ENCODE measurements at regions not wholly inside any gene's neighbourhood (a gene's known extent, or its start where the extent isn't known, plus 50 kb on each side); places are given as distances from the start of the nearest gene placed in this dataset.
"Not testable (repeated sequence)": the region's sequence is repeated elsewhere in the genome, so short reads cannot be mapped to it uniquely, and the experiment has no call there.

DNA sequence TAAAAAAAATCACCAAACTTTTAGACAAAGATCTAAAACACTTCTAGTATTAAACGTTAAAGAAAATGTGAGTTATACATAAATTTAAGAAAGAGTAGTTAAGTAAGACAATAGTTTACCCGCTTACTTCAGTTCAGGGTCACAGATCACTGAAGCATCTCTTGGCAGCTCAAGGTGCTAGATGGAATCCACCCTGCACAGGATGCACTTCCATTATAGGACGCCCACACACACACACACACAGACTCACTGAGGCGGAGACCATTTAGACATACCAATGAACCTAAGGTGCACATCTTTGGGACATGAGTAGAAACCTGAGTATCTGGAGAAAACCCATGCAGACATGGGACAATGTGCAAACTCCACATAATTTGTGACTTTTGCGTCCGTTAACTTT, 630.6 kb upstream of the ZNF804A start:
- 89% methylated on average over 6 of the region's 6 CpGs for WGBS
- ATAC-seq (no peak), DNase-seq (no peak)
- H3K27me3 ChIP-seq (ENCODE audit: control insufficient read depth, insufficient read depth) = no peaks in the 10 kb centered on the region
- intact Hi-C loops (cut with DNase I) = no loop called here
- H3K4me3 ChIP-seq (ENCODE audit: low read length) = no peak overlapping the region
- H3K4me1 ChIP-seq (ENCODE audit: control insufficient read depth, insufficient read depth, low read length) = no peaks in the 10 kb centered on the region
- H3K27ac ChIP-seq (ENCODE audit: low read length) = no peak overlapping the region
- no peaks in the 10 kb centered on the region for H3K9me3 ChIP-seq (ENCODE audit: control insufficient read depth, low read length)

DNA sequence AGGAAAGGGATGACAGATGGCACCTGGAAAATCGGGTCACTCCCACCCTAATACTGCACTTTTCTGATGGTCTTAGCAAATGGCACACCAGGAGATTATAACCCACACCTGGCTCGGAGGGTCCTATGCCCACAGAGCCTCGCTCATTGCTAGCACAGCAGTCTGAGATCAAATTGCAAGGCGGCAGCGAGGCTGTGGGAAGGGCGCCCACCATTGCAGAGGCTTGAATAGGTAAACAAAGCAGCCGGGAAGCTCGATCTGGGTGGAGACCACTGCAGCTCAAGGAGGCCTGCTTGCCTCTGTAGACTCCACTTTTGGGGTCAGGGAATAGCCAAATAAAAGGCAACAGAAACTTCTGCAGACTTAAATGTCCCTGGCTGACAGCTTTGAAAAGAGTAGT, 622.7 kb upstream of the ZNF804A start:
- H3K27me3 ChIP-seq (ENCODE audit: control insufficient read depth, insufficient read depth); H3K27ac ChIP-seq (ENCODE audit: low read length); H3K4me1 ChIP-seq (ENCODE audit: control insufficient read depth, insufficient read depth, low read length); H3K4me3 ChIP-seq (ENCODE audit: low read length); H3K9me3 ChIP-seq (ENCODE audit: control insufficient read depth, low read length); ATAC-seq; intact Hi-C loops (cut with DNase I): not testable (repeated sequence)
- peak in 1 of 3 donors; percentile 19 for DNase-seq
- WGBS = 87% methylated on average over 8 of the region's 8 CpGs

DNA sequence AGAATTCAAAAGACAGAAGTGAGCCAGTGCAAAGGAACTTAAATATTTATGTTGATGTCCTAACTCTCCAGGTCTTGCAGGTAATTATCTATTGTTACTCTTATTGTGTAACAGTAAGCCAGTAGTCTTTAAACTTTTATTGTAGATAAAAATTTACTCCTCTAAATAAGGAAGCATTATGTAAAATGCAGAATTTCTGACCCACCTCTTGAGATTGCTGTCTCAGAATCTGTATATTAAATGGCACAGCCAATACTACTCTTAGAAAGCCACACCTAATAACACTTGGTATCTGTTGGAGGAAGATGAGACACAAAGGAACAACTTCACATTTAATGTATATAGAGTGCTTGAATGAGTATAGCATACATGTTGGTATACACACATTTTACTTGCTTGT, 613.5 kb upstream of the ZNF804A start:
- Histone ChIP-seq H3K4me1 (ENCODE audit: control insufficient read depth, insufficient read depth, low read length) (no peaks in the 10 kb centered on the region), H3K4me3 (ENCODE audit: low read length) (no peak overlapping the region), H3K27me3 (ENCODE audit: control insufficient read depth, insufficient read depth) (no peaks in the 10 kb centered on the region), H3K27ac (ENCODE audit: low read length) (no peak overlapping the region), H3K9me3 (ENCODE audit: control insufficient read depth, low read length) (no peaks in the 10 kb centered on the region)
- DNase-seq = no peak
- ATAC-seq = no peak
- intact Hi-C loops (cut with DNase I) = no loop called here

DNA sequence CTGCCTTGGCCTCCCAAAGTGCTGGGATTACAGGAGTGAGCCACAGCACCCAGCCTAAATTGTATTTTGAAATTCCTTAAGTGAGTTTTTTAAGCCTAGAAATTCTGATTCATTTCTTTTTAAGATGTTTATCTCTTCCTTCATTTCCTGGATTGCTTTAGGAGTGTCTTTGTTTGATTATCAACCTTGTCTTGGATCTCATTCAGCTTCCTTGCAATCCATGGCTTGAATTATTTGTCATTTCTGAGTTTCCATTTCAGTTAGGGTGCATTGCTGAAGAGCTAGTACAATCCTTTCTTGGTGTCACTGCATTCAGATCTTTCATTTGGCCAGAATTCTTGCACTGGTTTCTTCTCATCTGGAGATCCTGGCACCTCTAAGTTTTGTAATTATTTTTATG, 606.4 kb upstream of the ZNF804A start:
- DNase-seq = no peak
- ATAC-seq = no peak
- no peak overlapping the region for H3K27ac ChIP-seq (ENCODE audit: low read length)
- no peaks in the 10 kb centered on the region for H3K9me3 ChIP-seq (ENCODE audit: control insufficient read depth, low read length)
- no peaks in the 10 kb centered on the region for H3K4me1 ChIP-seq (ENCODE audit: control insufficient read depth, insufficient read depth, low read length)
- H3K4me3 ChIP-seq (ENCODE audit: low read length) = no peak overlapping the region
- intact Hi-C loops (cut with DNase I) = no loop called here
- H3K27me3 ChIP-seq (ENCODE audit: control insufficient read depth, insufficient read depth) = no peaks in the 10 kb centered on the region

DNA sequence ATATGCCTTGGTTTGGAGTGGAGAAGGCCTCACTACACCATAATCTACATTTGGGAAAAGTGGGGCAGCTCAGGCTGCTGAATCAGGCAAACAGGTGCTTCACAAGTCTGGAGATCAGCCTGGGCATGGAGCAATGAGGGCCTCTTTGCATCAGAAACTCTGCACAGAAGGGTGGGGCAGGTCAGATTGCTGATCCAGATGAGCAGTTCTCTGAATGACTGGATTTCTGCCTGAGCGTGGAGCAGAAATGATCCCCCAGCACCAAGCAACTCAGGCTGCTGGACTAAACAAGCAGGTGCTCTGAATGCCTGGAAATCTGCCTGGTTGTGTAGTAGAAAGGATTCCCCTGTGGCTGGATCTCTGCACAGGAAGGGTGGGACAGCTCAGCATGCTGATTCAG, 605.3 kb upstream of the ZNF804A start:
- DNase-seq = no peak
- 82% methylated on average over 1 of the region's 1 CpG for WGBS

DNA sequence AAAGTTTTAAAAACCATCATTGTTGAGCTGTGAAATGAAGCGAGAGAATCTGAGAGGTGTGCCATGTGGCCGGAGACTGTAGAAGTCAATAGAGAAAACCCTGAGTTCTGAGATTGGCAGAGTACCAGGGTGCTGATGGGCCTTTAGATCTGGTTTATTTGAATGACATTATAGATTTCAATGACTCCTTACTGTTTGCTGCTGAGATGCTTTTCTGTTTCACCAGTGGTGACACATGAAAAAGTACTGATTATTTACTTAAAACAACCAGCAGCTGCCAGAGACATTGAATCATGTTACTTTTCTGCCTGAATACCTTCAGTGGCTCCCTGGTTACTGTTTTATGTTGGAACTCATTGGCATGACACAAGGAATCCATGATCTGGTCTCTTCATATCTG, 602.7 kb upstream of the ZNF804A start:
- ATAC-seq = no peak
- WGBS = 78% methylated on average over 2 of the region's 2 CpGs

More for the DNA sequence above, 605.3 kb upstream of the ZNF804A start:
- no peaks in the 10 kb centered on the region for H3K4me1 ChIP-seq (ENCODE audit: control insufficient read depth, insufficient read depth, low read length)
- intact Hi-C loops (cut with DNase I) = no loop called here
- H3K9me3 ChIP-seq (ENCODE audit: control insufficient read depth, low read length) = no peaks in the 10 kb centered on the region
- H3K27ac ChIP-seq (ENCODE audit: low read length) = no peak overlapping the region
- no peak for ATAC-seq
- H3K27me3 ChIP-seq (ENCODE audit: control insufficient read depth, insufficient read depth) = no peaks in the 10 kb centered on the region
- H3K4me3 ChIP-seq (ENCODE audit: low read length) = no peak overlapping the region

DNA sequence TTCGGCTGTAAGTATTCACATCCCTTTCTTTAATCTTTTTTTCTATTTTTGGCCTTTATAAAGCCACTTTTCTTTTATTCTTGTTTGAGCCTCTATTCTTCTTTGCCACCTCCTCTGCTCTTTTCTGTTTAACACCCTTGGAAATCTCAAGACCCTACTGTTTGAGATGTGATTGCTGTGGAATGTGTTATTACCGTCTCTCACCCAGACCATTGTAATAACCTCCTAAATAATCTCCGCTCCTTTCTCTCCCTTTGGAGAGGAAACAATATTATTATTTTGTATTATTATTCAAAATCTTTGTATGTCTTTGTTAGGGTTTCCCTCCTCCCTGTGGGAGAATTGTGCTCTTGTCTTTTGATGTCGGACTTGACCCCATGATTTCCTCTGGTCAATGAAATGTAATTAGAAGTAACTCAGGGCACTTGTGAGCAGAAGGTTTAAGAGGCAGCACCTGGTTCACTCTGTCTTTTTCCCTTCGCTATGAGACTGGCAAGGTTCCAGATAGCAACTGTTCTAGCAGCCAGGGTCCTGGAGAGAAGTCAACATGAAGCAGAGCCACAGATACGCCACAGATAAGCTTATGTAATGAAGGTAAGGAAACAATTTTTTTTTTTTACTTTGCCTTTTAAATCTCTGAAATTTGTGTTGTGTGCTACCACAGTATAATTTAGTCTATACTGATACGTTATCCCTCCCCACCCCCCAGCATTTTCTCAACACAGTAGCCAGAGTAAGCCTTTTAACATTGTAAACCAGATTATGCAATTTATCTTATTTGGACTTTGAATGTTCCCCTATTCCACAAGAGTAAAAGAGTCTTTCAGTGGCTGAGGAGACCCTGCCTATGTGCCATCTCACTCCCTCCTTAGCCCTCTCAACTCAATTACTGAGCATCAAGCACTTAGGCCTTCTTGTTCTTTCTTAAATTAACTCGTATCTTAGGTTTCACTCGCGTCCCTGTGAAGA, 601.2 kb upstream of the ZNF804A start:
- Histone ChIP-seq H3K27me3 (ENCODE audit: control insufficient read depth, insufficient read depth) (no peaks in the 10 kb centered on the region), H3K27ac (ENCODE audit: low read length) (no peak overlapping the region), H3K9me3 (ENCODE audit: control insufficient read depth, low read length) (no peaks in the 10 kb centered on the region), H3K4me3 (ENCODE audit: low read length) (no peak overlapping the region), H3K4me1 (ENCODE audit: control insufficient read depth, insufficient read depth, low read length) (no peaks in the 10 kb centered on the region)
- intact Hi-C loops (cut with DNase I) = no loop called here
- no peak for ATAC-seq
- DNase-seq = no peak
- WGBS = 61% methylated on average over 10 of the region's 10 CpGs

More for the DNA sequence above, 602.7 kb upstream of the ZNF804A start:
- H3K27ac ChIP-seq (ENCODE audit: low read length) = no peak overlapping the region
- no peaks in the 10 kb centered on the region for H3K4me1 ChIP-seq (ENCODE audit: control insufficient read depth, insufficient read depth, low read length)
- H3K4me3 ChIP-seq (ENCODE audit: low read length) = no peak overlapping the region
- no peaks in the 10 kb centered on the region for H3K9me3 ChIP-seq (ENCODE audit: control insufficient read depth, low read length)
- DNase-seq = no peak
- intact Hi-C loops (cut with DNase I) = no loop called here
- H3K27me3 ChIP-seq (ENCODE audit: control insufficient read depth, insufficient read depth) = no peaks in the 10 kb centered on the region

DNA sequence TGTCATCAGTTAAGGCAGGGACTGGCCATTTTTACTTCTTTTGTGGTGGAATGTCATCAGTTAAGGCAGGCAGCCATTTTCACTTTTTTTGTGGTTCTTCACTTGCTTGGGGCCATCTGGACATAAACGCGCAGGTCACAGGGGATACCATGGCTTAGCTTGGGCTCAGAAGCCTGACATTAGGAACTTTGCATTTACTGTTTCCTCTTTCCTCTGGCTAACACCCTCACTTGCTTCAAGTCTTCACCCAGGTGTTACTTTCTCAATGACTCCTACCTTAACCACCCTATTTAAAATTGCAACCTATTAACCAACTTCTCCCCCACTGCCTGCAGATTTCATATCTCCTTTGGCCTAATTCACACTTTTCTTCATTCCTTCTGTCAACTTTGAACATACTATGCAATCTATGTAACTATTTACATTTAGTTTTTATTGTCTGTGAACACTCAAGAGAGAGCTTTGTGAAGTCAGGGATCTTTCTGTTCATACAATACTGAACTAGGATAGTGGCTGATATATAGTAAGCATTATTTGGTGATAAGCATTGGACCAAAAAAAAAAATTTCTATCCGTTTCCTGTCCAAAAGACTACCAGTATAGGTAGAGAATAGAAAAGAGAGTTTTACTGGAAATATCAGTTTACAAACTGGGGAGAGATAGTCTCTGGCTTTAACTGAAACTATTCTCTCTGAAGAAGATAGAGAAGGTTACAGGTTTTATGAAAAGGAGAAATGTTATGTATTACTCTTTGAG, 600.1 kb upstream of the ZNF804A start:
- intact Hi-C loops (cut with DNase I) = no loop called here
- ATAC-seq (no peak), DNase-seq (no peak)
- Histone ChIP-seq H3K27ac (ENCODE audit: low read length) (no peak overlapping the region), H3K27me3 (ENCODE audit: control insufficient read depth, insufficient read depth) (no peaks in the 10 kb centered on the region), H3K4me1 (ENCODE audit: control insufficient read depth, insufficient read depth, low read length) (no peaks in the 10 kb centered on the region), H3K4me3 (ENCODE audit: low read length) (no peak overlapping the region), H3K9me3 (ENCODE audit: control insufficient read depth, low read length) (no peaks in the 10 kb centered on the region)
- WGBS = 81% methylated on average over 3 of the region's 3 CpGs

DNA sequence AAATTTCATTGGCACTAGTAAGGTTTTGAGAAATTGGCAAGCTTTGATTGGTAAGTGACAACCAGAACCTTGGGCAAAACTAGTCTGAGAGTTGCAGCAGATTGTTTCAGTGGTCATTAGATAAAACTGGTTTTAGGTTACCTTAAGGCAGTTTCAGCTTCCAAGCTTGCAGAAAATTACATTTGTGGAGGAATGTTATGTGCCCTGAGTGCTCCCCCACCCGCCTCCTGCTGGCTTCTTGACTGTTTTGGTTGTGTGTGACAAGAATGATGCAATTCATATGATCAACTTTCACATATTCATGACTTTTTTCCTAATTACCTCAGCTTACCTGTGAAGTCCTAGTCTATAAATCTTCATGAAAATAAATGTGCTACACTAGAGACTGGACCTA, 599.5 kb upstream of the ZNF804A start:
- intact Hi-C loops (cut with DNase I) = no loop called here
- no peak overlapping the region for H3K4me3 ChIP-seq (ENCODE audit: low read length)
- ATAC-seq (no peak), DNase-seq (no peak)
- H3K27me3 ChIP-seq (ENCODE audit: control insufficient read depth, insufficient read depth) = no peaks in the 10 kb centered on the region
- H3K27ac ChIP-seq (ENCODE audit: low read length) = no peak overlapping the region
- 42% methylated on average over 1 of the region's 1 CpG for WGBS
- H3K4me1 ChIP-seq (ENCODE audit: control insufficient read depth, insufficient read depth, low read length) = no peaks in the 10 kb centered on the region
- H3K9me3 ChIP-seq (ENCODE audit: control insufficient read depth, low read length) = no peaks in the 10 kb centered on the region

DNA sequence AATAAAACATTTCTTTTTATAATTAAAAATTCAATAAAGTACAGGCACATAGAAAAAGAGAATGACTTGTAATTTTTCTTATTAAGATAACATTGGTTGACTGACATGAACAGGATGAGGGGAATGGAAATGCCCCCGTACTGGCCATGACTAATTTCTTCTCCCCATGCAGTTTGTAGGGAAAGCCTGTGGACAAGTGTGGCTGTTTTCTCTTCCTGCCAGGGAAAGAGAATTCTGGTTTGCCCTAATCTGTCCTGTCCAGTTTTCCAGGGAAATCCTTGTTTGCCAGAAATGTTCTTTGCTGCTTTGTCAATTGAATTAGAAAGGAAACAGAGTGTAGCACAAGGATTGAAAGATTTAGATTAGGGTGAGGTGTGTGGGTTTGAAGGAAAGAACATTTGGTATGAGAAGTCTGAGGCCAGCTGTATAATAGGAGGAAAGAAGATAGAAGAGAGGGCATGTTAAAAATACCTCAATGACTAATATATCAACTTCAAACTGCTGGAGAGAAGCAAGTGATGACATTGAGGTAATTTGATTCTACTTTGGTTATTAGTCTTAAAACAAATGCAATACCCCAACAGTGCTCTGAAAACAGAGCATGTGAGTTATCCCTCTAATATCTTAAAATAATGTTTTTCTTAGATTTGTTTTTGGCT, 593.9 kb upstream of the ZNF804A start:
- Histone ChIP-seq H3K9me3 (ENCODE audit: control insufficient read depth, low read length) (no peaks in the 10 kb centered on the region), H3K27me3 (ENCODE audit: control insufficient read depth, insufficient read depth) (no peaks in the 10 kb centered on the region), H3K4me3 (ENCODE audit: low read length) (no peak overlapping the region), H3K4me1 (ENCODE audit: control insufficient read depth, insufficient read depth, low read length) (no peaks in the 10 kb centered on the region), H3K27ac (ENCODE audit: low read length) (no peak overlapping the region)
- ATAC-seq (peak in 1 of 2 donors; percentile 53), DNase-seq (no peak)
- 19% methylated on average over 1 of the region's 1 CpG for WGBS
- intact Hi-C loops (cut with DNase I) = no loop called here
